ENCODE measurements at regions not wholly inside any gene's neighbourhood (a gene's known extent, or its start where the extent isn't known, plus 50 kb on each side); places are given as distances from the start of the nearest gene placed in this dataset.

DNA sequence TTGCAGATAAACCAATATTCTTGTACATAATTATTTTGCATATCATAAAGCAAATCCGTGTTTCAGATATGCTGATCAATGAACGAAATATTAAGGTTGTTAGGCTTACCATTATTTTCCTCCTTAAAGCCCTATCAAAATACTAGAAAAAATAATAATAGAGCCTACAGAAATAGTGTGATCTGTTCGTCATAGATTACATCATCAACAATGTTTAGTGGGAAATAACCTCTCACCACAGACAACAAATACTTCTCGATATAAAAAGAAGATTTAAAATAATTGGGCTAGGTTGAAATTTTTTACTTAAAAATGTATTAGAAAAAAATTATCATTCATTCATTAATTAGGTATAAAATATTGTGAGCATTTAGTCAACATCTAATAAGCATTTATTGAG is 71.0 kb upstream of the ADCY2 start:
- no peaks in the 10 kb centered on the region for H3K27me3 ChIP-seq (replicated peaks; ENCODE audit: insufficient read depth)
- H3K27ac ChIP-seq: no peak overlapping the region
- no peak for DNase-seq (ENCODE audit: low spot score)
- H3K4me1 ChIP-seq (replicated peaks): no peaks in the 10 kb centered on the region
- TF ChIP-seq POLR2AphosphoS5 (IDR thresholded peaks at IDR 0.05) (no peak), POLR2A (IDR thresholded peaks at IDR 0.05) (no peak)
- TF ChIP-seq, protein P1, sequence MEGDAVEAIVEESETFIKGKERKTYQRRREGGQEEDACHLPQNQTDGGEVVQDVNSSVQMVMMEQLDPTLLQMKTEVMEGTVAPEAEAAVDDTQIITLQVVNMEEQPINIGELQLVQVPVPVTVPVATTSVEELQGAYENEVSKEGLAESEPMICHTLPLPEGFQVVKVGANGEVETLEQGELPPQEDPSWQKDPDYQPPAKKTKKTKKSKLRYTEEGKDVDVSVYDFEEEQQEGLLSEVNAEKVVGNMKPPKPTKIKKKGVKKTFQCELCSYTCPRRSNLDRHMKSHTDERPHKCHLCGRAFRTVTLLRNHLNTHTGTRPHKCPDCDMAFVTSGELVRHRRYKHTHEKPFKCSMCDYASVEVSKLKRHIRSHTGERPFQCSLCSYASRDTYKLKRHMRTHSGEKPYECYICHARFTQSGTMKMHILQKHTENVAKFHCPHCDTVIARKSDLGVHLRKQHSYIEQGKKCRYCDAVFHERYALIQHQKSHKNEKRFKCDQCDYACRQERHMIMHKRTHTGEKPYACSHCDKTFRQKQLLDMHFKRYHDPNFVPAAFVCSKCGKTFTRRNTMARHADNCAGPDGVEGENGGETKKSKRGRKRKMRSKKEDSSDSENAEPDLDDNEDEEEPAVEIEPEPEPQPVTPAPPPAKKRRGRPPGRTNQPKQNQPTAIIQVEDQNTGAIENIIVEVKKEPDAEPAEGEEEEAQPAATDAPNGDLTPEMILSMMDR (IDR thresholded peaks at IDR 0.05): no peak
- no peak overlapping the region for H3K4me3 ChIP-seq
- intact Hi-C loops (cut with DNase I): no loop called here
- H3K36me3 ChIP-seq: no peaks in the 10 kb centered on the region
- no peaks in the 10 kb centered on the region for H3K9me3 ChIP-seq
- WGBS: 93% methylated on average over 4 of the region's 4 CpGs

- 81% methylated on average over 8 of the region's 8 CpGs for WGBS
- TF ChIP-seq POLR2AphosphoS5 (IDR thresholded peaks at IDR 0.05) (no peak), POLR2A (IDR thresholded peaks at IDR 0.05) (no peak)
- TF ChIP-seq, protein P1 (IDR thresholded peaks at IDR 0.05): no peak
- Histone ChIP-seq H3K9me3 (no peaks in the 10 kb centered on the region), H3K27ac (no peak overlapping the region), H3K4me3 (no peak overlapping the region), H3K27me3 (replicated peaks; ENCODE audit: insufficient read depth) (no peaks in the 10 kb centered on the region), H3K4me1 (replicated peaks) (no peaks in the 10 kb centered on the region), H3K36me3 (no peaks in the 10 kb centered on the region)
- intact Hi-C loops (cut with DNase I): no loop called here
- DNase-seq (ENCODE audit: low spot score): no peak
Measured at GRCh38 chr5:7325975-7326913, 69.7 kb upstream of the ADCY2 start.

GRCh38 chr5:7329141-7329540 is 66.8 kb upstream of the ADCY2 start:
- Histone ChIP-seq H3K36me3 (no peaks in the 10 kb centered on the region), H3K27me3 (replicated peaks; ENCODE audit: insufficient read depth) (no peaks in the 10 kb centered on the region), H3K4me1 (replicated peaks) (no peaks in the 10 kb centered on the region), H3K27ac (no peak overlapping the region), H3K9me3 (no peaks in the 10 kb centered on the region), H3K4me3 (no peak overlapping the region)
- WGBS: 33% methylated on average over 4 of the region's 4 CpGs
- no peak for TF ChIP-seq POLR2A (IDR thresholded peaks at IDR 0.05)
- TF ChIP-seq, protein P1 (IDR thresholded peaks at IDR 0.05): no peak
- TF ChIP-seq POLR2AphosphoS5 (IDR thresholded peaks at IDR 0.05): no peak
- intact Hi-C loops (cut with DNase I): no loop called here
- DNase-seq (ENCODE audit: low spot score): no peak

DNA sequence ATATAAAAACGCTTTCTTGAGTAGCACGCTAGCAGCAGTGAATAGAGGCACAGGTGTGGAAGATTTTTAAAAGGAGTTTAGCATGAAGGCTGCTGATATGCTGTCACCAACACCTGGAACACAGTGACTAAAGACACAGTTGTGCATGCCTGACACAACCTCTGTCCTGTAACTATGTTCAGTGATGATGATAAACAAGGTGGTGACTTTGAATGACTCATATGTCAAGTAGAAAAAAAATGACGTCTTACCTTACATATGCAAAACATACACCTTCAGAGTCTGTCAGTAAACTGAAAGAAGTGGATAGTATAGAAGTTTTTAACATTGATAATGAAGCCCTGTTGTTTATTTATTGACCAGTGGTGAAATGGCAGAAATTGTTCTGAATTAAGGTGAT is 66.2 kb upstream of the ADCY2 start:
- no peaks in the 10 kb centered on the region for H3K27me3 ChIP-seq (replicated peaks; ENCODE audit: insufficient read depth)
- H3K4me1 ChIP-seq (replicated peaks): no peaks in the 10 kb centered on the region
- H3K27ac ChIP-seq: no peak overlapping the region
- no peak for TF ChIP-seq POLR2A (IDR thresholded peaks at IDR 0.05)
- no peaks in the 10 kb centered on the region for H3K9me3 ChIP-seq
- H3K4me3 ChIP-seq: no peak overlapping the region
- intact Hi-C loops (cut with DNase I): no loop called here
- 38% methylated on average over 3 of the region's 3 CpGs for WGBS
- H3K36me3 ChIP-seq: no peaks in the 10 kb centered on the region
- no peak for DNase-seq (ENCODE audit: low spot score)

- DNase-seq (ENCODE audit: low spot score): no peak
- no peaks in the 10 kb centered on the region for H3K27me3 ChIP-seq (replicated peaks; ENCODE audit: insufficient read depth)
- H3K4me1 ChIP-seq (replicated peaks): no peaks in the 10 kb centered on the region
- no peak overlapping the region for H3K27ac ChIP-seq
- WGBS: 20% methylated on average over 3 of the region's 3 CpGs
- H3K4me3 ChIP-seq: no peak overlapping the region
- intact Hi-C loops (cut with DNase I): no loop called here
- TF ChIP-seq POLR2A (IDR thresholded peaks at IDR 0.05): no peak
- H3K9me3 ChIP-seq: no peaks in the 10 kb centered on the region
- no peaks in the 10 kb centered on the region for H3K36me3 ChIP-seq
Measured at GRCh38 chr5:7330256-7330655, 65.7 kb upstream of the ADCY2 start.

DNA sequence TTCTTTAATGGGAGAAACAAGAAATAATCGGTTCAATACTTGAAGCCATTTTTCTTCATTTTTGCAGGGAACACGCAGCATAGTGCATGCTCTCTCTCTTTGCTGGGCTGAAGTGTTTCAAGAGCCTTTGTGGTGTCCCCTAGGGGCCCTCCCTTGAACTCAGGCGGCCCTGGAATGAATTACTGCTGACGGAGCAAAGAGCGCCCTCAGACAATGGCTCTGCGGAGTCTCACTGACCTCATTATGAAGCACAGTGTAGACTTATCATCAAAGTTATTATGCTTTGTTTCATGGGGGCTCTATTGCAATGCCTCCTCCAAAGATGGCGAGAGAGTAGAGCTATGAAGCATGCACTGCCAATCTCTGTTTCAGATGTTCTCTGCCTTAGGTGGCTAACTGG is 64.8 kb upstream of the ADCY2 start:
- Histone ChIP-seq H3K4me1 (replicated peaks) (no peaks in the 10 kb centered on the region), H3K36me3 (no peaks in the 10 kb centered on the region), H3K27ac (peak overlapping the region in 1 of 2 donors; percentile 39), H3K4me3 (no peak overlapping the region), H3K9me3 (no peaks in the 10 kb centered on the region), H3K27me3 (replicated peaks; ENCODE audit: insufficient read depth) (no peaks in the 10 kb centered on the region)
- intact Hi-C loops (cut with DNase I): no loop called here
- WGBS: 75% methylated on average over 7 of the region's 7 CpGs
- TF ChIP-seq POLR2AphosphoS5 (IDR thresholded peaks at IDR 0.05) (no peak), POLR2A (IDR thresholded peaks at IDR 0.05) (no peak)
- TF ChIP-seq, protein P1 (IDR thresholded peaks at IDR 0.05): no peak
- DNase-seq (ENCODE audit: low spot score): no peak

Measured in prostate gland (tissue), 2 donors.